Ectodermal cell (in vitro differentiated cells): ENCODE measurements at regions not wholly inside any gene's neighbourhood (a gene's known extent, or its start where the extent isn't known, plus 50 kb on each side); places are given as distances from the start of the nearest gene placed in this dataset.

Source experiments
- H3K27ac ChIP-seq: 2 replicates; pipeline ENCODE4 v1.7.0; 2013; ENCODE audit warnings: mild to moderate bottlenecking, low read depth, low read length; ENCODE audit not compliant: insufficient read depth, poor library complexity, severe bottlenecking
- H3K27me3 ChIP-seq: 2 replicates; pipeline ENCODE4 v1.7.0; 2013; ENCODE audit warnings: mild to moderate bottlenecking, low read length; ENCODE audit not compliant: insufficient read depth, control insufficient read depth, poor library complexity, severe bottlenecking
- H3K36me3 ChIP-seq: one replicate; pipeline ENCODE4 v1.7.0; 2013; ENCODE audit warnings: low read length; ENCODE audit not compliant: control insufficient read depth, insufficient read depth
- H3K4me1 ChIP-seq: one replicate; pipeline ENCODE4 v1.7.0; 2013; ENCODE audit warnings: low read length; ENCODE audit not compliant: control insufficient read depth, insufficient read depth
- H3K4me3 ChIP-seq: 2 replicates; pipeline ENCODE4 v1.7.0; 2013; ENCODE audit warnings: low read depth, low read length, control low read depth; ENCODE audit not compliant: insufficient read depth
- H3K9me3 ChIP-seq: 2 replicates; pipeline ENCODE4 v1.7.0; 2013; ENCODE audit warnings: mild to moderate bottlenecking, low read length, moderate library complexity; ENCODE audit not compliant: control insufficient read depth
- WGBS, 2 experiments: methylation state at CpG; one replicate each; pipeline ENCODE4 v1.1.7; 2013; ENCODE audit warnings: missing lambda C conversion rate in 2 of 2; 5-methylcytosine and 5-hydroxymethylcytosine counted together

DNA sequence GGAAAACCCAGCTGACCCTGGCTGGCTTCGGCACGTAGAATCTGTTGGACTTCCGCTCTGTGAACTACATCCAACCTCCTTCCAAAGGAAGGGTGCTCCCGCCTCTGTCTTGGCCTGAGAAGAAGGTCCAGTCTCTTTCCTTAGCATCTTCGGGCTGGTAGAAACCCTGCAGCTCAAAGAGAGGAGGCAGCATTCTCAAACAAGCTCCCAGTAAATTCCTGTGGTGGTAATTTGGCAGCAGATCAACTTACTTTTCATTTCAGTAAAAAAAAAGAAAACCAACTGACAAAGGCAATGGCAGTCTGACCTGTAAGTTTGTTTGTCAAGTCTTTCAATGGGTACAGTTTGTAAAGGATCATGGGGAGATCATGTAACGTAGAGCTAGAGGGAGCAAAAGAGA lies 176.7 kb downstream of the MED10 start:
- Histone ChIP-seq H3K36me3 (no peaks in the 10 kb centered on the region), H3K27me3 (no peaks in the 10 kb centered on the region), H3K4me1 (peaks cover 3% of the 10 kb centered on the region), H3K27ac (no peak overlapping the region), H3K9me3 (no peaks in the 10 kb centered on the region), H3K4me3 (no peak overlapping the region)
- 91 to 95% methylated on average over 6 of the region's 6 CpGs for WGBS, 2 experiments

DNA sequence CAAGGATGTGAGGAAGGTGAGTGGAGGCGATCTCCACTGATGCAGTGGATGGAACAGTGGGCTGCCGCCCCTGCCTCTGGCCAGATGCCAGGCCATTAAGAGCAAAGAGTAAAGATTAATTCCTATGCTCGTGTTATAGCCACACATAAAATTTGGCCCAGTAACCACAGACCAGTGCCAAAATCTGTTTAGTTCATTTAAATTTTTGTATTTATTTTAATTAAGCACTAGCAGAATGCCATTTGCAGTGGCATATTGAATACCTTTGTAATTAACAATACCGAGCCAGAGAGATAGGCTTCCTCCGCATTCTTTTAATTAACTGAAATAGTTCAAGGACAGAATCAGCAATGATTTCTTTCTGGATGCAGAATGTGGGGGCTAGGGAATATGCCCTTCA lies 179.8 kb downstream of the MED10 start:
- Histone ChIP-seq H3K4me1 (peaks cover 3% of the 10 kb centered on the region), H3K9me3 (no peaks in the 10 kb centered on the region), H3K4me3 (no peak overlapping the region), H3K27me3 (no peaks in the 10 kb centered on the region), H3K27ac (no peak overlapping the region), H3K36me3 (no peaks in the 10 kb centered on the region)
- WGBS, 2 experiments = 90 to 93% methylated on average over 4 to 5 of the region's 5 CpGs

DNA sequence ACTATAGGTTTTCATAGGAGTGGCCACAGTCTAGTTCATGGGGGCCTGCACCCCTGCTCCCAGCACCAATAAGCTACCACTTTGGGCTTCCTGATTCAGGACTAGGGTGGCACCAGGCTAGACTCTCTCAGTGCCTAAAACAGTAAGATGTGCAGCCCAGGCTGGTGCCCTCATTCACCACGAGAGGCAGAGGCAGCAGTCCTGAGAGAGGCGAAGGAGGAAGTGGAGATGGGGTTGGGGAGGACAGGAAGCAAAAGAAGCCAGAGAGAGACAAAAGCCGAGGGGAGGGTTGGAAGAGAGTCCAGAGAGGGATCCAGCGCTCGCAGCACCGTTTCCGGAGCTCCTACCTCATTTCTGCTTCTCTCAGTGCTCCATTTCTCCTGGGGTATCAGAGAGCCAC lies 180.9 kb downstream of the MED10 start:
- 92 to 97% methylated on average over 7 of the region's 7 CpGs for WGBS, 2 experiments
- peaks cover 4% of the 10 kb centered on the region for H3K4me1 ChIP-seq
- no peaks in the 10 kb centered on the region for H3K9me3 ChIP-seq
- H3K27me3 ChIP-seq = no peaks in the 10 kb centered on the region
- no peak overlapping the region for H3K27ac ChIP-seq
- H3K4me3 ChIP-seq = no peak overlapping the region
- no peaks in the 10 kb centered on the region for H3K36me3 ChIP-seq

DNA sequence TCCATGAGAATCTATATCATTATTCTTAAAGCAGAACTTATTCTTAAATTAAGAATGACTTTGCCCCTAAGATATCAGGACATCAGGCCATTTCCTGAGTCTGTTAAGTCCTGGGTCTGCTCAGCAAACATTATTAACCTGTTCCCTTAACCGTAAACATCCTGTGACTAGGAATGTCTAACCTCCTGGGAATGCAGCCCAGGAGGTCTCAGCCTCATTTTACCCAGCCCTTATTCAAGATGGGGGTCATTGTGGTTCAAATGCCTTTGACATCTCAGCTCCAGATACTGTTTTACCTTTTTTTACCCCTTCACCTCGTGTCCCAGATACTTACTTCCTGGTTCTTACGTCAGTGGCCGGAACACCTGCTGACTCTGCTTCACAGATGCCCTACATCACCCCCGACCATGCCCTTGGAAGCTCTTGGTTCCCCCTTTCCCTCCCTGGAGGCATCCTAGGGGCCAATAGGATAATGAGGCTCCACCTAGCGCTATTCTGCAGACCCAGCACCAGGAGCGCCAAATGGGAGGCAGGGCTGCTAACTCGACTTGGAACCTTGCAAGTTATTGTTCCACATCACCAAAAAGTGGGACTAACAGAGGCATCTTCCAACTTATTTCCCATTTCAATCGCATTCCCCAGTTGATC lies 182.5 kb downstream of the MED10 start:
- WGBS, 2 experiments = 85 to 88% methylated on average over 9 of the region's 9 CpGs
- Histone ChIP-seq H3K9me3 (no peaks in the 10 kb centered on the region), H3K27me3 (no peaks in the 10 kb centered on the region), H3K36me3 (no peaks in the 10 kb centered on the region), H3K27ac (no peak overlapping the region), H3K4me1 (peaks cover 4% of the 10 kb centered on the region), H3K4me3 (no peak overlapping the region)

DNA sequence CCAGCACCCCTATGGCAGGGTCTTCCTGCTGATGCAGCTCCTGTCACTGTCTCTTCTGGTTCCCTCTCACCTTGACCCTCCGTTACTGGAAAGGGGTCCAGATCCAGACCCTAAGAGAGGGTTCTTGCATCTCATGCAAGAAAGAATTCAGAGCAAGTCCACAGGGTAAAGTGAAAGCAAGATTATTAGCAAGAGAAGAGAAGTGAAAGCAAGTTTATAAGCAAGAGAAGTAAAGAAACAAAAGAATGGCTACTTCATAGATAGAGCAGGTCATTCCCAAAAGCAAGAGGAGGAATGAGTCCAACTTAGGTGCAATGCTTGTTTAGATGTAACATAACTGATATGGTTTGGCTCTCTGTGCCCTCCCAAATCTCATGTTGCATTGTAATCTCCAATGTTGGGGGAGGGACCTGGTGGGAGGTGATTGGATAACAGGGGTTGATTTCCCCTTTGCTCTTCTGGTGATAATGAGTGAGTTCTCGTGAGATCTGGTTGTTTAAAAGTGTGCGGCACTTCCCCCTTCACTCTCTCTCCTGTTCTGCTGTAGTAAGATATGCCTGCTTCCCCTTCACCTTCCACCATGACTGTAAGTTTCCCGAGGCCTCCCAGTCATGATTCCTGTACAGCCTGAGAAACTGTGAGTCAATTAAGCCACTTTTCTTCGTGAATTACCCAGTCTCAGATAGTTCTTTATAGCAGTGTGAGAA lies 183.3 kb downstream of the MED10 start:
- WGBS, 2 experiments = 84 to 90% methylated on average over 5 of the region's 5 CpGs
- H3K36me3 ChIP-seq = no peaks in the 10 kb centered on the region
- H3K9me3 ChIP-seq = no peaks in the 10 kb centered on the region
- no peak overlapping the region for H3K27ac ChIP-seq
- no peaks in the 10 kb centered on the region for H3K27me3 ChIP-seq
- no peak overlapping the region for H3K4me3 ChIP-seq
- peaks cover 4% of the 10 kb centered on the region for H3K4me1 ChIP-seq

DNA sequence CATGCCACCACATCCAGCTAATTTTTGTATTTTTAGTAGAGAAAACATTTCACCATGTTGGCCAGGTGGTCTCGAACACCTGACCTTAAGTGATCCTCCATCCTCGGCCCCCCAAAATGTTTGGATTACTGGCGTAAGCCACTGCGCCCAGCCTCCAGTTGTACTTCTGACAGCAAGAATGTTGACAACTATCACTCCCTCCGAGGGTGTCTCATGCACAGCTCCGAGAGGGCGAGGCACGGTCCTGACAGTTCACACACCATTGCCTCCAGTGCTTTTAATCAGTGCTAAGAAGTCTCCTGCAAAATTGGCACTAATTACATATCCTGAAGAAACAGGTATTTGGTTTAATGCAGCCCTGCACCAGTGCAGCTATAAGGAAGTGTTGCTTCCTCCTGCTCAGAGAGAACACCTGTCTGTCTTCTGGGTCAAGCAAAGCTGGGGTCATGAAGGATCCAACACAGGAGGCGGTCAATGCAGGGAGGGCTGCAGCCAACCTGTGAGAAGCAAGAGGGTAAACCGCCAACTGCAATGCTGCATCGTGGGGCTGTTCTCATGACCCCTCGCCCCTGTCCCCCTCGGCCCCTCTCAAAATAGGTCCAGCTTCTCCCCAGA lies 184.0 kb downstream of the MED10 start:
- Histone ChIP-seq H3K4me3 (no peak overlapping the region), H3K36me3 (no peaks in the 10 kb centered on the region), H3K9me3 (no peaks in the 10 kb centered on the region), H3K27ac (no peak overlapping the region), H3K4me1 (peaks cover 4% of the 10 kb centered on the region), H3K27me3 (no peaks in the 10 kb centered on the region)
- 93 to 95% methylated on average over 13 of the region's 13 CpGs for WGBS, 2 experiments

DNA sequence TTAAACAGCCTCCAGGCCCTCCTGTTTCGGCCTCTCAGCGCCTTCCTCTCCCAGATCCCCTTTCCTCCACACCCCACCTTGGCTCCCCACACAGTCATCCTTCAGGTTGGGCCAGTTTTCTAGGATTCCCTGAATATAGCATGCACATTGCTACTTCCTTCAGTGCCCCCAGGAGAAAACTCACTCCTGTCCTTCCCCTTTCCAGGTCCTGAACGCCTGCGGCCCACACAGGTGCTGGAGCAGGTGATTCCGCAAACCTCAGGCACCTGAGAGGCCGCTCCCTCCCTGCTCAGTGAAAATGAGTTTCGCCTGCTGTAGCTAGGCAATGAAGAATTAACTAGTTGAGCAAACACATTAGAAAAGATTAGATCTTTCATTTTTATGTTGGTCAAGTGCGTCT lies 185.0 kb downstream of the MED10 start:
- Histone ChIP-seq H3K27ac (no peak overlapping the region), H3K4me3 (no peak overlapping the region), H3K9me3 (no peaks in the 10 kb centered on the region), H3K4me1 (peaks cover 4% of the 10 kb centered on the region), H3K27me3 (no peaks in the 10 kb centered on the region), H3K36me3 (no peaks in the 10 kb centered on the region)
- 88 to 90% methylated on average over 7 of the region's 8 CpGs for WGBS, 2 experiments

DNA sequence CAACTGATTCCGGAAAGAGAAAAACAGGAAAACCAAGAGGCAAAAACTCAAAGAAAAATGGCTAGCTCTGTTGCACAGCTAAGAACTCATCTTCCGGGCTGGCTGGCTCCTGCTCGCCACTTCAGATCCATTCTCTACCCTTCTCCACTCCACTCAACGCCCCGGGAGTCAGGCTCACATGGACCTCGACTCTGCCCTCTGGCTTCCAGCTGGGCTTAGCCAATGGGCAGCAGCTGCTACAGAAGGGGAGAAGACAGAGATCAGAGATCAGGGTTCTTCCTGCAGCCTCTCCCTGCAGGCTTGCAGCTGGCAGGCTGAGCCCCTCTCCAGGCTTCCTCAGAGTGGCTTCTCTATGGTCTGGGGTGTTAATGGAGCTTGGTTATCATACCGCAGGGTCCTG lies 187.5 kb downstream of the MED10 start:
- Histone ChIP-seq H3K27ac (no peak overlapping the region), H3K9me3 (no peaks in the 10 kb centered on the region), H3K4me1 (peaks cover 4% of the 10 kb centered on the region), H3K27me3 (no peaks in the 10 kb centered on the region), H3K4me3 (no peak overlapping the region), H3K36me3 (no peaks in the 10 kb centered on the region)
- WGBS, 2 experiments = 69 to 74% methylated on average over 6 to 7 of the region's 7 CpGs

DNA sequence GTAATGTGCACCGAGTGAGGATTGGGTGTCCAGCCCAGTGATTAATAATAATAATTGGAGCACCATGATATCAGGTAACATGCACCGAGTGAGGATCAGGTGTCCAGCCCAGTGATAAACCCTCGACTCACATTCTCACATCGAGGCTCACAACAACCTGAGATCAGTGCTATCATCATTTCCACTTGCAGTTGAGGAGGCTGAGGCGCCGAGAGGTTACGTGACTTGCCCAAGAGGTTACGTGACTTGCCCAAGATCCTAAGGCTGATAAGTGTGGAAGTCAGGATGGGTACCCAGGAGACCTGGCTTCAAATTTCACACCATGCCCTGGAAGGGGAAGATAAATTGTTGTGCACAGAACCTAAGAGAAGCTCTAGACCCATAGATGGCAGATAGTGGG lies 189.4 kb downstream of the MED10 start:
- Histone ChIP-seq H3K27ac (no peak overlapping the region), H3K4me3 (no peak overlapping the region), H3K27me3 (no peaks in the 10 kb centered on the region), H3K4me1 (peaks cover 4% of the 10 kb centered on the region), H3K9me3 (no peaks in the 10 kb centered on the region), H3K36me3 (no peaks in the 10 kb centered on the region)
- 95 to 96% methylated on average over 8 of the region's 8 CpGs for WGBS, 2 experiments

DNA sequence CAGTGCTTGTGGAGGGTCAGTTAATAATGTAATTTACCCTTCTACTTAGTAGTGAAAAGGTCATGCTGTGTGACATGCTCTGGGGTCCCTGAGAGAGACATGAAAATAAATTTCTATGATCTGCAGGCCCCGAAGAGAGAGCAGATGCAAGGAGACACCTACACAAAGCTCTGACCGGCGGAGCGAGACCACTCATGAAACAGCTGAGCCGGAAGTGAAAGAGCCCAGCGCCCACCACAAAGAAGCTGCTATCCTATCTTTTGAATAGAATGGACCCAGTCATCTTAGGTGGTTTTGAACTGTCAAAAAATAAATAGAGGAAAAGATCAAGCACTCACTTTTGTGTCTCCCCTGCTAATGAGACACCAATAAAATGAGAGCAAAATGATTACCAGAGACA lies 190.0 kb downstream of the MED10 start:
- Histone ChIP-seq H3K4me1 (peaks cover 4% of the 10 kb centered on the region), H3K4me3 (no peak overlapping the region), H3K36me3 (no peaks in the 10 kb centered on the region), H3K9me3 (no peaks in the 10 kb centered on the region), H3K27ac (no peak overlapping the region), H3K27me3 (no peaks in the 10 kb centered on the region)
- WGBS, 2 experiments = 85 to 94% methylated on average over 6 of the region's 6 CpGs
